ENCODE measurements at regions not wholly inside any gene's neighbourhood (a gene's known extent, or its start where the extent isn't known, plus 50 kb on each side); places are given as distances from the start of the nearest gene placed in this dataset.

DNA sequence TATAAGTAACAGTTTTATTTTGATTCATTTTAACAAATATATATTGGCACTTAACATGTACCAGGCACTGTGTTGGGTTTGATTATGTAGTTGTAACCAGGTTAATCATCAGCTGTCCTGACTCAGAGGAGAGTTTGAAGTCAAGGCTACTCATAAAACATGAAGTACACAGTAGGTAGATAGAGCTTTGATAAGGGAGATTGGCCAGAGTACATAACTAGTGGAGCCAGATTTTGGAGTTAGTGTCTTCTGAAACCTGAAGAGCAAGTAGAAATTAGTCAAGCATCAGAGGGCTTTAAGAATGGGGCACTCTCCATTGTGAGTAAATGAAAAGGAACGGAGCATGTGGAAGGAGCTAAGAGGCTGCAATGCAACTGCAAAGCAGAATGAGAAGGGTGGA lies 333.9 kb downstream of the RFC3 start:
- in situ Hi-C loops (cut with MboI; ENCODE audit: low sequenced_read_pairs), result no loop called here
- ATAC-seq (ENCODE audit: low read depth) (no peak), DNase-seq (no peak)
- no peak overlapping the region for H4K8ac ChIP-seq (ENCODE audit: low read depth in 2 of 2, low read length in 2 of 2)
- H3K4me3 ChIP-seq (ENCODE audit: insufficient read depth, low read depth, low read length), result no peak overlapping the region
- H3K4me1 ChIP-seq (ENCODE audit: control insufficient read depth, insufficient read depth, low read length), result peaks cover 2% of the 10 kb centered on the region
- CTCF ChIA-PET, result no interaction called here
- H2BK120ac ChIP-seq (ENCODE audit: low read depth, low read length), result no peak overlapping the region
- TF ChIP-seq MAFK (IDR thresholded peaks at IDR 0.05; ENCODE audit: low read depth, low read length), result no peak
- TF ChIP-seq MXI1 (IDR thresholded peaks at IDR 0.05; ENCODE audit: borderline replicate concordance, low read depth, low read length), result no peak
- TF ChIP-seq MAZ (IDR thresholded peaks at IDR 0.05; ENCODE audit: borderline replicate concordance, low read depth, low read length), result no peak
- TF ChIP-seq CEBPB (IDR thresholded peaks at IDR 0.05; ENCODE audit: low read depth, low read length), result no peak
- TF ChIP-seq NFE2L2 (IDR thresholded peaks at IDR 0.05; ENCODE audit: low read depth, low read length), result no peak
- TF ChIP-seq SMC3 (IDR thresholded peaks at IDR 0.05; ENCODE audit: low read depth, low read length), result no peak
- no peak overlapping the region for H3K18ac ChIP-seq (ENCODE audit: low read depth, low read length)
- WGBS, 2 experiments (ENCODE audit: extremely low coverage in 2 of 2, insufficient read length in 1 of 2), result no CpG with 5 or more reads among the region's 1 CpG
- H3K79me1 ChIP-seq (ENCODE audit: low read depth in 1 of 2, low read length in 2 of 2), result no peaks in the 10 kb centered on the region
- 0 out of 2 replicates have a peak, but pooled peaks cover 3% of the 10 kb centered on the region for H3K9me1 ChIP-seq (ENCODE audit: insufficient read depth, low read length)
- H3K4me2 ChIP-seq (ENCODE audit: low read depth, low read length), result no peak overlapping the region
- H4K20me1 ChIP-seq (ENCODE audit: insufficient read depth, low read length), result no peaks in the 10 kb centered on the region
- POLR2A ChIA-PET (ENCODE audit: unreplicated experiment), result no interaction called here
- H3K27me3 ChIP-seq (ENCODE audit: control insufficient read depth, insufficient read depth, low read length), result peaks cover 3% of the 10 kb centered on the region; the same call in 1 of the 2 replicates
- H3K4ac ChIP-seq (ENCODE audit: low read depth, low read length), result no peak overlapping the region
- H2AK9ac ChIP-seq (replicated peaks; ENCODE audit: low read depth, low read length, poor library complexity), result no peak overlapping the region
- no peaks in the 10 kb centered on the region for H3K9me3 ChIP-seq (ENCODE audit: control insufficient read depth, insufficient read depth, low read length)
- H3K27ac ChIP-seq (ENCODE audit: insufficient read depth, low read length), result no peak overlapping the region
- H4K5ac ChIP-seq (ENCODE audit: low read depth, low read length), result no peak overlapping the region
- no peak overlapping the region for H3K23ac ChIP-seq (ENCODE audit: low read depth, low read length)
- no peak overlapping the region for H3K14ac ChIP-seq (replicated peaks; ENCODE audit: low read depth, low read length)
- no peak overlapping the region for H2BK15ac ChIP-seq (ENCODE audit: low read depth, low read length)
- intact Hi-C loops (cut with micrococcal nuclease), result no loop called here
- no TSS peak for BruUV-seq (replicated peaks)
- no peak overlapping the region for H2AFZ ChIP-seq (replicated peaks; ENCODE audit: low read length, poor library complexity)
- no peak overlapping the region for H2AK5ac ChIP-seq (ENCODE audit: low read depth, low read length)
- dilution Hi-C loops (cut with HindIII; ENCODE audit: low sequenced_read_pairs, unreplicated experiment), result no loop called here
- no peak overlapping the region for H2BK5ac ChIP-seq (ENCODE audit: low read depth, low read length, poor library complexity, severe bottlenecking)
- no peak overlapping the region for H3K56ac ChIP-seq (ENCODE audit: extremely low read depth, insufficient read depth, low read length)
- no peak overlapping the region for H2BK20ac ChIP-seq (ENCODE audit: low read depth, low read length)
- H3K36me3 ChIP-seq (ENCODE audit: control insufficient read depth, insufficient read depth, low read length), result no peaks in the 10 kb centered on the region
- no peak overlapping the region for H3K9ac ChIP-seq (ENCODE audit: low read depth, low read length)
- no peak overlapping the region for H4K91ac ChIP-seq (ENCODE audit: insufficient read depth, low read depth, low read length)

Data from IMR-90 (cell line).